Lower lobe of right lung (tissue), 2 donors: ENCODE measurements at regions not wholly inside any gene's neighbourhood (a gene's known extent, or its start where the extent isn't known, plus 50 kb on each side); places are given as distances from the start of the nearest gene placed in this dataset.

Experiments
- ATAC-seq, 2 donors: fragments of 200-7000 bp; cut with Tn5 transposase; one replicate each; pipeline ENCODE4 v1.9.1; 2020 to 2022; ENCODE audit warnings: mild to moderate bottlenecking in 2 of 2, moderate library complexity in 2 of 2
- DNase-seq: peaks from one replicate; pipeline ENCODE4 v3.0.0-alpha.2; 2020
- H3K27ac ChIP-seq: fragments of 200-600 bp; one replicate; pipeline ENCODE4 v1.8.0; 2022
- H3K27me3 ChIP-seq: fragments of 200-600 bp; one replicate; pipeline ENCODE4 v1.8.0; 2022; ENCODE audit warnings: low read depth
- H3K36me3 ChIP-seq: fragments of 200-600 bp; one replicate; pipeline ENCODE4 v1.8.0; 2022; ENCODE audit warnings: mild to moderate bottlenecking
- H3K4me1 ChIP-seq: fragments of 200-600 bp; one replicate; pipeline ENCODE4 v1.8.0; 2022
- H3K4me3 ChIP-seq: fragments of 200-600 bp; one replicate; pipeline ENCODE4 v1.8.0; 2022; ENCODE audit warnings: mild to moderate bottlenecking
- H3K9me3 ChIP-seq: fragments of 200-600 bp; one replicate; pipeline ENCODE4 v1.8.0; 2022
- CTCF ChIP-seq: fragments of 200-600 bp; IDR thresholded peaks from one replicate; pipeline ENCODE4 v1.8.0; 2022; ENCODE audit warnings: antibody characterized with exemption, mild to moderate bottlenecking
- intact Hi-C: fragments of 100-400 bp; cut with DNase I; formaldehyde crosslinking; loops from one replicate; pipeline ENCODE4 v1.11.0; 2022
- donor health status: DM: no; HTN: yes; CAD: no; lungs with severe emphysema.

GRCh38 chr15:58298879-58299850, 132.6 kb upstream of the LIPC start:
- Histone ChIP-seq H3K27ac (no peak overlapping the region), H3K9me3 (no peaks in the 10 kb centered on the region), H3K4me1 (no peaks in the 10 kb centered on the region), H3K36me3 (no peaks in the 10 kb centered on the region), H3K4me3 (no peak overlapping the region), H3K27me3 (no peaks in the 10 kb centered on the region)
- peak; percentile 71 to 80 for ATAC-seq
- peak; percentile 58 for DNase-seq
- no peak for TF ChIP-seq CTCF
- intact Hi-C loops, result no loop called here

GRCh38 chr15:58302832-58303231, 129.0 kb upstream of the LIPC start:
- peaks cover 6% of the 10 kb centered on the region for H3K4me1 ChIP-seq
- no peak for TF ChIP-seq CTCF
- H3K9me3 ChIP-seq, result no peaks in the 10 kb centered on the region
- H3K27ac ChIP-seq, result no peak overlapping the region
- H3K4me3 ChIP-seq, result no peak overlapping the region
- no peaks in the 10 kb centered on the region for H3K27me3 ChIP-seq
- intact Hi-C loops, result no loop called here
- DNase-seq (no peak), ATAC-seq (peak in 1 of 2 donors; percentile 39)
- no peaks in the 10 kb centered on the region for H3K36me3 ChIP-seq

- H3K27ac ChIP-seq, result no peak overlapping the region
- ATAC-seq, result no peak
- no peaks in the 10 kb centered on the region for H3K36me3 ChIP-seq
- no peaks in the 10 kb centered on the region for H3K9me3 ChIP-seq
- TF ChIP-seq CTCF, result no peak
- peaks cover 6% of the 10 kb centered on the region for H3K4me1 ChIP-seq
- DNase-seq, result no peak
- H3K27me3 ChIP-seq, result no peaks in the 10 kb centered on the region
- intact Hi-C loops, result no loop called here
- no peak overlapping the region for H3K4me3 ChIP-seq
Measured at GRCh38 chr15:58303236-58303635, 128.6 kb upstream of the LIPC start.

GRCh38 chr15:58306591-58307312, 125.0 kb upstream of the LIPC start:
- no peak overlapping the region for H3K4me3 ChIP-seq
- DNase-seq, result no peak
- no peak for ATAC-seq
- TF ChIP-seq CTCF, result no peak
- H3K9me3 ChIP-seq, result no peaks in the 10 kb centered on the region
- no peaks in the 10 kb centered on the region for H3K27me3 ChIP-seq
- H3K27ac ChIP-seq, result no peak overlapping the region
- H3K36me3 ChIP-seq, result no peaks in the 10 kb centered on the region
- peaks cover 6% of the 10 kb centered on the region for H3K4me1 ChIP-seq
- intact Hi-C loops, result no loop called here

GRCh38 chr15:58307313-58307961, 124.4 kb upstream of the LIPC start:
- TF ChIP-seq CTCF, result no peak
- intact Hi-C loops, result no loop called here

More at GRCh38 chr15:58307313-58307961, 124.4 kb upstream of the LIPC start:
- ATAC-seq (no peak), DNase-seq (no peak)
- H3K9me3 ChIP-seq, result no peaks in the 10 kb centered on the region
- H3K27ac ChIP-seq, result no peak overlapping the region
- H3K4me1 ChIP-seq, result peaks cover 6% of the 10 kb centered on the region
- H3K36me3 ChIP-seq, result no peaks in the 10 kb centered on the region
- no peak overlapping the region for H3K4me3 ChIP-seq
- H3K27me3 ChIP-seq, result no peaks in the 10 kb centered on the region
